ENCODE measurements at regions not wholly inside any gene's neighbourhood (a gene's known extent, or its start where the extent isn't known, plus 50 kb on each side); places are given as distances from the start of the nearest gene placed in this dataset.

DNA sequence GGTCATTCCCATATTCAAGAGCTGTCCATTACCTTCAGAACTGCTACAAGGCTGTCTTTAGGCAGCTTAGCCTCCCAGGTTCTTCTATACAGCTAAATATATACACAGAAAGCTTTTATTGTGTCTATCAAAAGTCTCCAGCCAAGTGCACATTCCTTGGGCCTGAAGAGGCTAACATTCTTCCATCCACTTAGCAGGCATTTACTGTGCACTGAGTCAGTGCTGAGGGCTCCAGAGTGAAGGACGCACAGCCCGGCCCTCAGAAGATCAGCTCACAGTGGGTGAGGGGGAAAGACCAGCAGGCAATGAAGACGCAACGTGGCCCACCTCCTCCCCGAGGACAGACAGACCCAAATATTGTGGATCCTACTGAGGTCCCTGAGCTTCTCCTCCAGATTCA lies 569.9 kb downstream of the CDH26 start:
- 75 to 90% (median 82%) methylated on average over 5 of the region's 5 CpGs for WGBS, 3 donors

DNA sequence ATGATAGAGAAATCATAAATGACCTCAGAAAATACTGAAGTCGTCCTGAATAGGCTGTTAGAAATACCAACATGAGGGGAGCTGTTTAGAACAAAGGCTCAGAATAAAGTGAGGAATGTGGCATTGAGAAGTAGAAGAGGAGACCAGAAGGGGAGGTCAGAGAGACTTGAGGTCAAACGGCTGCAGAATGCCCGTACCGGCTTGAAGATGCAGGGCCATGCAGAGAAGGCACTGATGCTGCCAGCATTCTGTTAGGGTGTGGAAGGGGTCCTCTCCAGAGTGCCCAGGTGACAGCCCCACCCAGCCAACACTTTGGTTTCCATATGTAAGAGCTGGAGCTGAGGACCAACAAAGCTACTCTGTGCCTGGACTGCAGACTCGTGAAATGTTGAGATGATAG lies 570.9 kb downstream of the CDH26 start:
- intact Hi-C loops (cut with DNase I), result no loop called here
- no peak overlapping the region for H3K27ac ChIP-seq
- 71 to 76% (median 73%) methylated on average over 5 of the region's 5 CpGs for WGBS, 3 donors

More for the DNA sequence above, 569.9 kb downstream of the CDH26 start:
- Histone ChIP-seq H3K27ac (no peak overlapping the region), H3K9me3 (no peaks in the 10 kb centered on the region), H3K4me1 (ENCODE audit: insufficient read depth) (no peaks in the 10 kb centered on the region), H3K4me3 (no peak overlapping the region), H3K36me3 (no peaks in the 10 kb centered on the region), H3K27me3 (no peaks in the 10 kb centered on the region)
- TF ChIP-seq CTCF (IDR thresholded peaks at IDR 0.05) (no peak), POLR2A (IDR thresholded peaks at IDR 0.05) (no peak), EP300 (IDR thresholded peaks at IDR 0.05) (no peak)
- DNase-seq, result no peak
- intact Hi-C loops (cut with DNase I), result no loop called here

DNA sequence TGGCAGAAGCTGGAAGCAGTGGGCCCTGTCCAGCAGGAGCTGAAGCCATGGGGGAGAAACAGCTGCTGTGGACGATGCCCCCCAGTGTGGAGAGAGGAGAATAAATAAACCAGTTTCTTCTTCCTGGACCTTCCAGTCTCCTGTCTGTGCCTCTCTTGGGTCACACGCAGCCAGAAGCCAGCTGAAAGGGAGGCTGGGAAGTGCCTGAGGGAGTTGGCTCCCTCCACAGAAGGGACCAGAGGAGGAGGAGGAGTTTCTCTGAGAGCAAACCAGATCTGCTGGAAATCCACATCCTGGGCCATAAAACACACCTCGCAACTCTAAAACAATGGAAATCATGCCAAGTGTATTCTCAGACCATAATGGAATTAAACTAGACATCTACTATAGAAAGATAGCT lies 577.0 kb downstream of the CDH26 start:
- Histone ChIP-seq H3K4me3 (no peak overlapping the region), H3K36me3 (no peaks in the 10 kb centered on the region), H3K4me1 (ENCODE audit: insufficient read depth) (no peaks in the 10 kb centered on the region), H3K27ac (no peak overlapping the region), H3K27me3 (no peaks in the 10 kb centered on the region), H3K9me3 (no peaks in the 10 kb centered on the region)
- TF ChIP-seq EP300 (IDR thresholded peaks at IDR 0.05) (no peak), POLR2A (IDR thresholded peaks at IDR 0.05) (no peak), CTCF (IDR thresholded peaks at IDR 0.05) (no peak)
- DNase-seq, result no peak
- intact Hi-C loops (cut with DNase I), result no loop called here
- WGBS, 3 donors, result 20 to 30% (median 22%) methylated on average over 3 of the region's 3 CpGs

More for the DNA sequence above, 570.9 kb downstream of the CDH26 start:
- no peaks in the 10 kb centered on the region for H3K36me3 ChIP-seq
- H3K4me3 ChIP-seq, result no peak overlapping the region
- TF ChIP-seq CTCF (IDR thresholded peaks at IDR 0.05) (no peak), POLR2A (IDR thresholded peaks at IDR 0.05) (no peak), EP300 (IDR thresholded peaks at IDR 0.05) (no peak)
- no peaks in the 10 kb centered on the region for H3K27me3 ChIP-seq
- no peaks in the 10 kb centered on the region for H3K9me3 ChIP-seq
- DNase-seq, result no peak
- no peaks in the 10 kb centered on the region for H3K4me1 ChIP-seq (ENCODE audit: insufficient read depth)

DNA sequence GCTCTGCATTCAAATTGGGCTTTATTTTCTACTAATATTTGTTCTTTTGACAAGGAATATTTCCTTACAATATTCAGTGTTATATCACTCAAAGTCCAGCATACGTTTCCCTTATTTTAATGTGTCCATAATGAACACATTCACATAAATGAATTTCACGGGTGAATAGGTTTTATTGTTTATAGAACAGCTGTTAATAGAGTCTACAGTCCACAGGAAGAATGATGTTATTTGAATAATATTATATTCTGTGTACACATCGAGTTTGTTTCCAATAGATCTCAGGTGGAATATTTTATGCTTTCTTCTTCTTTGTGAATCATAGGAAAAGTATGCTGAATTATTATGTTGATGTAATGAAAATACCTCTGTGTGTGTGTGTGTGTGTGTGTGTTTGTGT lies 582.4 kb downstream of the CDH26 start:
- H3K4me1 ChIP-seq (ENCODE audit: insufficient read depth), result no peaks in the 10 kb centered on the region
- H3K9me3 ChIP-seq, result no peaks in the 10 kb centered on the region
- DNase-seq, result no peak
- no peak overlapping the region for H3K4me3 ChIP-seq
- H3K27ac ChIP-seq, result no peak overlapping the region
- no peaks in the 10 kb centered on the region for H3K36me3 ChIP-seq
- intact Hi-C loops (cut with DNase I), result no loop called here
- TF ChIP-seq EP300 (IDR thresholded peaks at IDR 0.05), result no peak
- no peak for TF ChIP-seq POLR2A (IDR thresholded peaks at IDR 0.05)
- no peak for TF ChIP-seq CTCF (IDR thresholded peaks at IDR 0.05)
- H3K27me3 ChIP-seq, result no peaks in the 10 kb centered on the region
- 55 to 64% (median 58%) methylated on average over 3 of the region's 3 CpGs for WGBS, 3 donors

GRCh38 chr20:60541991-60542390 lies 583.8 kb downstream of the CDH26 start:
- DNase-seq, result no peak
- H3K27me3 ChIP-seq, result no peaks in the 10 kb centered on the region
- no peak for TF ChIP-seq CTCF (IDR thresholded peaks at IDR 0.05)
- no peak for TF ChIP-seq EP300 (IDR thresholded peaks at IDR 0.05)
- no peak for TF ChIP-seq POLR2A (IDR thresholded peaks at IDR 0.05)
- H3K9me3 ChIP-seq, result no peaks in the 10 kb centered on the region
- H3K4me3 ChIP-seq, result no peak overlapping the region
- no peaks in the 10 kb centered on the region for H3K4me1 ChIP-seq (ENCODE audit: insufficient read depth)
- 41 to 45% (median 43%) methylated on average over 5 of the region's 5 CpGs for WGBS, 3 donors
- no peak overlapping the region for H3K27ac ChIP-seq
- H3K36me3 ChIP-seq, result no peaks in the 10 kb centered on the region
- intact Hi-C loops (cut with DNase I), result no loop called here
